MM.1S (cell line): ENCODE measurements at regions not wholly inside any gene's neighbourhood (a gene's known extent, or its start where the extent isn't known, plus 50 kb on each side); places are given as distances from the start of the nearest gene placed in this dataset.

Source experiments
- CTCF ChIP-seq: fragments of 300-600 bp; sonication (generic); IDR thresholded peaks from 2 replicates; pipeline ENCODE4 v1.5.1; 2016; ENCODE audit warnings: antibody characterized with exemption, low read length, mixed read lengths
- EZH2 ChIP-seq: fragments of 300-600 bp; sonication (generic); optimal IDR thresholded peaks from 2 replicates; pipeline ENCODE3; 2017; ENCODE audit warnings: low read depth, mild to moderate bottlenecking, antibody characterized with exemption, low read length, mixed read lengths
- EZH2phosphoT487 ChIP-seq: fragments of 300-600 bp; sonication (generic); IDR thresholded peaks from 2 replicates; pipeline ENCODE4 v1.6.1; 2018; ENCODE audit warnings: antibody characterized with exemption, low read length

- TF ChIP-seq CTCF (no peak), EZH2 (no peak), EZH2phosphoT487 (no peak)
Measured at GRCh38 chrX:13449441-13449840, 120.0 kb upstream of the EGFL6 start.
